ENCODE measurements at regions not wholly inside any gene's neighbourhood (a gene's known extent, or its start where the extent isn't known, plus 50 kb on each side); places are given as distances from the start of the nearest gene placed in this dataset.
A peak's percentile ranks its signal among the peaks of the same experiment; 100 is the strongest.
"Not testable (repeated sequence)": the region's sequence is repeated elsewhere in the genome, so short reads cannot be mapped to it uniquely, and the experiment has no call there.

DNA sequence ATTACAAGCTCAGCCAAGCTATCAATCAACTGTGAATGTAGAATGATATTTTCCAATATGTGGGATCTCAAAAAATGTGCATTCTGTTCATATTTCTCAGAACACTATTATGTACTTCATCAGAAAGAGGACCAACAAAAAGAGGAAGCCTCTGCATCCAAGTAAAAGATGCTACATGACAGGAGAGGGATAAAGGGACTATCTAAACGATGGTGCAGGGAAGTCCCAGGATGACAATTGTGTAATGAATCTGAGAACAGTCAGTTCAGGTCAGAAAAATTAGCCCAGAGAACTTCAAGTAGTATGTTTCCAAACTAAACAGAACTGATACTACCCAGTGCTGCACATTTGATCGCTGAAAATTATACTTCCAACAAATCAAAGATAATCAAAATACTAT is 127.0 kb downstream of the ZNF330 start:
- no peak for DNase-seq

- DNase-seq, result no peak
Measured at GRCh38 chr4:141348125-141348524, 127.4 kb downstream of the ZNF330 start.

- no peak for DNase-seq
Measured at GRCh38 chr4:141348573-141348972, 127.9 kb downstream of the ZNF330 start.

- DNase-seq, result no peak
Measured at GRCh38 chr4:141349236-141349635, 128.5 kb downstream of the ZNF330 start.

GRCh38 chr4:141350122-141350905 is 129.6 kb downstream of the ZNF330 start:
- DNase-seq, result peak; percentile 96

DNA sequence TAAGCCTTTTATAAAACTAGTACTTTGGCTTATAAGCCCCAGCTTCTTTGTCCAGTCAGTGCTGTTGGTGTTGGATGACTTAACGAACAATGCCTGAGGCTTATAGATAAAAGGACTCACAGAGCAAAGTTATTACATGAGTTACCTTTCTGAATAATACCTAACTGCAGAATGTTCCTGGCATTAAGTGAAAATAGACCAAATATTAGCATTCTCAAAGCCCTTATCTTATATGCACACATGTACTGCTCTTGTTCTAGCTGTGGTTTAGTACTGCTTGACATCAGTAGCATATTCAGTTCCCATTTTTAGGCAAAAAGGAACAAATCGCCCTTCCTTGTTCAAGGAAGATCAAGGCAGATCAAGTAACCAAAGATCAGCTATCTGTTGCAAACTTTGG is 131.6 kb downstream of the ZNF330 start:
- DNase-seq, result no peak

- DNase-seq, result peak; percentile 91
Measured at GRCh38 chr4:141352909-141353525, 132.3 kb downstream of the ZNF330 start.

GRCh38 chr4:141356321-141356962 is 135.7 kb downstream of the ZNF330 start:
- DNase-seq, result no peak

GRCh38 chr4:141356963-141357335 is 136.3 kb downstream of the ZNF330 start:
- DNase-seq, result no peak

DNA sequence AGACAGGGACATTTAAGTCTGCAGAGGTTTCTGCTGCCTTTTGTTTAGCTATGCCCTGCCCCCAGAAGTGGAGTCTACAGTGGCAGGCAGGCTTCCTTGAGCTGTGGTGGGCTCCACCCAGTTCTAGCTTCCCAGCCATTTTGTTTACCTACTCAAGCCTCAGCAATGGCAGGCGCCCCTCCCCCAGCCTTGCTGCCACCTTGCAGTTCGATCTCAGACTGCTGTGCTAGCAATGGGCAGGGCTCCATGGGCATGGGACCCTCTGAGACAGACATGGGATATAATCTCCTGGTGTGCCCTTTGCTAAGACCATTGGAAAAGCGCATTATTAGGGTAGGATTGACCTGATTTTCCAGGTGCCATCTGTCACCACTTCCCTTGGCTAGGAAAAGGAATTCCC is 147.5 kb downstream of the ZNF330 start:
- not testable (repeated sequence) for DNase-seq

- DNase-seq, result no peak
Measured at GRCh38 chr4:141371206-141371605, 150.5 kb downstream of the ZNF330 start.

- peak; percentile 91 for DNase-seq
Measured at GRCh38 chr4:141375855-141376254, 155.2 kb downstream of the ZNF330 start.

- no peak for DNase-seq
Measured at GRCh38 chr4:141376769-141377168, 156.1 kb downstream of the ZNF330 start.

GRCh38 chr4:141387299-141387698 is 166.6 kb downstream of the ZNF330 start:
- no peak for DNase-seq

DNA sequence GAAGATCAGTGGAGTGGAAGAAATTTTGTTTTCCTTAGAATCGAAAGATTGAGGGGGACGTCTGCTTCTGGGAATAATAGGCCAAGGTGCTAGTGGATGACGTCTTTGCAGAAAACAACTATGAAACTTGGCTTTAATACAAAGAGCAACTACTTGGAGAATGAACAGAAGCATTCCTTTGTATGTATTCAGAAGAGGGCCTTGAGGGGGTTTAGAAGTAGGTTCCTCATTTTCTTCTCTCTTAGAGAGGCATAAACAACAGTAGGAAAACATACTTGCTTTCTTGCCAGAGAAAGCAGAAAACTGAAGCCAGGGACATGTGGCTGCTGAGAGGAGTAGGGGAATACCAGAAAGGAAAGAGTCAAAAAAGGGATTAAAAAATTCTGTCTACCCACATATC is 167.8 kb downstream of the ZNF330 start:
- peak; percentile 81 for DNase-seq

DNA sequence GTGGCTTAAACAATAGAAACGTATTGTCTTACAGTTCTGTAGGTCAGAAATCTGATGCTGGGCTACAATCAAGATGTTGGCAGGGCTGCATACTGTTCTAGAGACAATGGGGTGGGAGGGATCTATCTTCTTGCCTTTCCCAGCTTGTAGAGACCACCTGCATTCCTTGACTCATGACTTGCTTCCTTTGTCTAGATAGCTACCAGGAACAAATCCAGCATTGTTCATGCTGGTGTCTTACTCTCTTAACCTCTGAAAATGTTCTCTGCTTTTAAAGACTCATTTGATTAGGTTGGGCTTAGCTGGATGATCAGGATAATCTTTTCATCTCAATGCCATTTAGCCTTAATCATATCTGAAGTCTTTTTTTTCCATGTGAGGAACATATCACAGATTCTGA is 169.0 kb downstream of the ZNF330 start:
- DNase-seq, result no peak

DNA sequence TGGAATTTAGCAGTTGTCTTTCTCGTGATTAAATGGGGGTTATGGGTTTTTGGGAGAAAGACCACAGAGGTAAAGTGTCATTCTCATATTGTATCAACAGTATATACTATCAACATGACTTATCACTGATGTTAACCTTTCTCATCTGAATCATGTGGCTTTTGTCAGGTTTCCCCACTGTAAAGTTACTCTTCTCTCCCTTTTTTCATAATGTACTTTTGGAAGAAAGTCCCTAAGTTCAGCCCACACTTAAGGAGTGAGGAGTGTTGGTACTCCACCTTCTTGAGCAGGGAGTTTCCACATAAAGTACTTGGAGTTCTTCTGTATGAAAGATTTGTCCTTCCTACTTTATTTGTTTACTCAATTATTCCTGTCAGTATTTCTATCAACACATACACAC is 169.9 kb downstream of the ZNF330 start:
- no peak for DNase-seq

GRCh38 chr4:141391293-141391692 is 170.6 kb downstream of the ZNF330 start:
- peak; percentile 30 for DNase-seq

GRCh38 chr4:141391771-141392170 is 171.1 kb downstream of the ZNF330 start:
- DNase-seq, result peak; percentile 48

DNA sequence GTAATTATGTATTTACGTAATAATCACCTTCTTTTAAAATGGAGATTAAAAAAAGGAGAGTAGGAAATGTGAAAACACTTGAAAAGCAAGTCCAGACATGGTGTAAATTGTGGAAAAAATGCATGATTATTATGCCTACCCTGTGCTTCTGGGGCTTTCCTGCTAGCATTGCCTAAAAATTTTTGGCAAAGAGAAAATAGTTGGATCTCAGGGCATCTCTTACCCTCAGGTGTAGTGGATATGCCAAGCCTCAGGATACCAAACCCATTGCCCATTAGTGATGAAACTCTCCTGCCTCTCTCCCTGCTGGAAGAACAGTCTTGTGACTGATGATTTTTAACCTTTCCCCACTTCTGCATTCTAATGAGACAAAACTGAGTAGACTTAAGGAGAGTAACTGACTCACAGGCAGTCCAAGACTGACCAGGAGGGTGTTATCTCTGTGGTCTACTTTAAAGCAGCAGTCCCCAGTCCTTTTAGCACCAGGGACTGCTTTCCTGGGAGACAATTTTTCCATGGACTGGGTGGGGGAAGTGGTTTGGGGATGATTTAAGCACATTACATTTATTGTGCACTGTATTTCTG is 174.6 kb downstream of the ZNF330 start:
- no peak for DNase-seq

DNA sequence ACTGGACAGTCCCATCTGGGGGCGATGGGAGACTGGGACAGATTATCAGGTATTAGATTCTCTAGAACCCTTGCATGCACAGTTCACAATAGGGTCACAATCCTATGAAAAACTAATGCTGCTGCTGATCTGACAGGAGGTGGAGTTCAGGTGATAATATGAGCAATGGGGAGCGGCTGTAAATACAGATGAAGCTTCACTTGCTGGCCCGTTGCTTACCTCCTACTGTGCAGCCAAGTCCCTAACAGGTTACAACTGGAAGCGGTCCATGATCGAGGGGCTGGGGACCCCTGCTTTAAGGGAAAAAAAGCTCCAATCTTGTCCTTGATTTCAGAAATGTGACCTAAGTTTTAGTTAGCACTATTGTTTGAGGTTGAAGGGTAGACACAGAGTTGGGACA is 175.2 kb downstream of the ZNF330 start:
- DNase-seq, result no peak

DNA sequence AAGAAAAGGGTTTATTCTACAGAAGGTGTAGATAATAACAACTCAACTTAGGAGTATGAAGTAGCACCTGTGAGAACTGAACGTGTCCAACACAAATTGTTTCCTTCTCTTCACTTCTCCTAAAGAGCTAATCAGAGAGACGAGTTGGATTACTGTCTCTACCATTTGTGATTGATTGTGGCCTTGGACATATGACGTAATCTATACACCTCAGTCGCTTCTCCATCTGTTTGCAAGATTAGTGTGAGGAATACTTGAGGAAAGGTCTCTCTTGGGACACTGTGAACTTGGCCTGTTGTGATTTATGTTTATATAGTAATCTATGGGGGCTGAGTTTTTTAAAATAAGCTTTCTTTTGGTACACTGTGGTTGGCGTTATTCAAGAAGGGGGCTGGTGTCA is 182.0 kb downstream of the ZNF330 start:
- DNase-seq, result no peak

GRCh38 chr4:141403782-141404181 is 183.1 kb downstream of the ZNF330 start:
- no peak for DNase-seq

DNA sequence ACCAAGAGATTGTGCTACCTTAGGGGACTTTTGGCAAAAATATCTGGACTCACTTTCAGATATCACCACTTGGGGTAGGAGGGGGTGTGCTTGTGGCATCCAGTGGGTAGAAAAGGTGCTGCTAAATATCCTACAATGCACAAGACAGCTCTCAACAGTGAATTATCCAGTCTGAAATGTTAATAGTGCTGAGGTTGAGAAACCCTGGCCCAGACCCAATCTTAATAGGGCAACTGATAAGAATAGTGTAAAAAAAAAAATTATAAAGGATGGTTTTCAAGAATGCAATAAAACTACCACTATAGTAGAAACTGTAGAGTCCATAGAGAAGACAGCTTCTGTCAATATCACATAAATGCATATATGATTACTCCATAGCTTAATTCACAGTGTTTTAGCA is 185.5 kb downstream of the ZNF330 start:
- no peak for DNase-seq
